ENCODE measurements at regions not wholly inside any gene's neighbourhood (a gene's known extent, or its start where the extent isn't known, plus 50 kb on each side); places are given as distances from the start of the nearest gene placed in this dataset.

DNA sequence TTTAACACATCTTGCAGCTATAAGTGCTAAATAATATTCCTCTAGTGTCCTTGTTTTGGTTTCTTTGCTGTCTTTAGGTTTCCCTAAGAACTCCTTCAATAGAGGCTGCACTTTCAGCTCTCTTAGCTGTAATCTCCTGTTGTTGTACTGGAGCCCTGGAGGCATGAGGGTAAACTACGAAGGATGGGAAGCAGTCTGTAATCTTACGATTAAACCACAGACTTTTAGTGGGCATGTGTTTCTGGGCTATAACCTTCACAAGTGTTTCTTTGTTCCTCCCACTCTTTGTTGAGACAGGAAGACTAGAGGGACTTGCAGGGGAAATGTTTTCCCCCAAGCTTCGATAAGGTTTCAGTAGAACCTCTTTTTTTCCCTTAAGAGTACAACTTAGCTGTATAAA is 1058.1 kb downstream of the NSUN3 start (continued):
- TF ChIP-seq SRSF1 (IDR thresholded peaks at IDR 0.05; ENCODE audit: low read depth, low read length): no peak
- TF ChIP-seq, protein P1, sequence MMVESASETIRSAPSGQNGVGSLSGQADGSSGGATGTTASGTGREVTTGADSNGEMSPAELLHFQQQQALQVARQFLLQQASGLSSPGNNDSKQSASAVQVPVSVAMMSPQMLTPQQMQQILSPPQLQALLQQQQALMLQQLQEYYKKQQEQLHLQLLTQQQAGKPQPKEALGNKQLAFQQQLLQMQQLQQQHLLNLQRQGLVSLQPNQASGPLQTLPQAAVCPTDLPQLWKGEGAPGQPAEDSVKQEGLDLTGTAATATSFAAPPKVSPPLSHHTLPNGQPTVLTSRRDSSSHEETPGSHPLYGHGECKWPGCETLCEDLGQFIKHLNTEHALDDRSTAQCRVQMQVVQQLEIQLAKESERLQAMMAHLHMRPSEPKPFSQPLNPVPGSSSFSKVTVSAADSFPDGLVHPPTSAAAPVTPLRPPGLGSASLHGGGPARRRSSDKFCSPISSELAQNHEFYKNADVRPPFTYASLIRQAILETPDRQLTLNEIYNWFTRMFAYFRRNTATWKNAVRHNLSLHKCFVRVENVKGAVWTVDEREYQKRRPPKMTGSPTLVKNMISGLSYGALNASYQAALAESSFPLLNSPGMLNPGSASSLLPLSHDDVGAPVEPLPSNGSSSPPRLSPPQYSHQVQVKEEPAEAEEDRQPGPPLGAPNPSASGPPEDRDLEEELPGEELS (CRISPR knock-in tag; IDR thresholded peaks at IDR 0.05; ENCODE audit: borderline replicate concordance): no peak
- no peak for TF ChIP-seq KLF10 (CRISPR knock-in tag; IDR thresholded peaks at IDR 0.05)
- TF ChIP-seq PHF21A (IDR thresholded peaks at IDR 0.05; ENCODE audit: borderline replicate concordance, low read depth): no peak
- no peak for TF ChIP-seq FOXA1 (IDR thresholded peaks at IDR 0.05; ENCODE audit: borderline replicate concordance)
- TF ChIP-seq, protein P2, sequence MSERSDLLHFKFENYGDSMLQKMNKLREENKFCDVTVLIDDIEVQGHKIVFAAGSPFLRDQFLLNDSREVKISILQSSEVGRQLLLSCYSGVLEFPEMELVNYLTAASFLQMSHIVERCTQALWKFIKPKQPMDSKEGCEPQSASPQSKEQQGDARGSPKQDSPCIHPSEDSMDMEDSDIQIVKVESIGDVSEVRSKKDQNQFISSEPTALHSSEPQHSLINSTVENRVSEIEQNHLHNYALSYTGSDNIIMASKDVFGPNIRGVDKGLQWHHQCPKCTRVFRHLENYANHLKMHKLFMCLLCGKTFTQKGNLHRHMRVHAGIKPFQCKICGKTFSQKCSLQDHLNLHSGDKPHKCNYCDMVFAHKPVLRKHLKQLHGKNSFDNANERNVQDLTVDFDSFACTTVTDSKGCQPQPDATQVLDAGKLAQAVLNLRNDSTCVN (CRISPR knock-in tag; IDR thresholded peaks at IDR 0.05): no peak
- no peak for TF ChIP-seq SAFB2 (IDR thresholded peaks at IDR 0.05; ENCODE audit: borderline replicate concordance, low read depth, low read length, severe bottlenecking)
- no peak for TF ChIP-seq KDM2B (CRISPR knock-in tag; IDR thresholded peaks at IDR 0.05)
- no peak for TF ChIP-seq CHD1 (IDR thresholded peaks at IDR 0.05; ENCODE audit: low read length)

DNA sequence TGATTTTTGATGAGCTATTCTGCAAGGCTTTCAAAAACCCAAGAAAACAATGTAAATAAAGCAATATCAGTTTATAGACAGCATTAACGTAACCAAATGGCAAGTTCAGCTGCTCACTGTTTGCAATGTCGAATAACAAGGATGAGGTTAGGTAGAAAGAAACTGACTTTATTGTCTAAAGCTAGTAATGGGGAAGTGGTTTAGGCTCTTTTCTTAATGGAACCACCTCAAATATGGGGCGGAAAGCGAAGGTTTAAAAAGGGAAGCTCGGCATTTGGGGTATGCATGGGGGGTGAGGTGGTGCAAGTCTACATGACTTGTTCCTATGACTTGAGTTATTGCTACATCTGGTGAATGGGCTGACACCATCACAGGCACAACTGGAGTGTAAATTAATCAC is 1060.2 kb downstream of the NSUN3 start:
- WGBS (ENCODE audit: insufficient coverage, low coverage, missing lambda C conversion rate): 39% methylated on average over 2 of the region's 5 CpGs
- no TSS peak for BruUV-seq (replicated peaks)
- in situ Hi-C loops (cut with MboI) (no loop called here), intact Hi-C loops (cut with micrococcal nuclease) (no loop called here)
- Histone ChIP-seq H3K9me1 (ENCODE audit: control insufficient read depth, insufficient read depth, low read length) (no peaks in the 10 kb centered on the region), H3K9me3 (replicated peaks; ENCODE audit: control insufficient read depth, insufficient read depth, low read depth, low read length) (no peaks in the 10 kb centered on the region), H3K9ac (ENCODE audit: insufficient read depth in 1 of 2, low read depth in 2 of 2, low read length in 2 of 2) (no peak overlapping the region), H3K4me2 (ENCODE audit: insufficient read depth, low read length) (no peak overlapping the region), H3K27ac (ENCODE audit: extremely low read depth, low read depth, low read length) (no peak overlapping the region), H3K4me3 (no peak overlapping the region), H3K79me2 (ENCODE audit: control insufficient read depth, insufficient read depth, low read length) (no peaks in the 10 kb centered on the region), H2AFZ (ENCODE audit: low read depth, low read length) (no peak overlapping the region), H3K36me3 (ENCODE audit: control insufficient read depth, insufficient read depth, low read length) (no peaks in the 10 kb centered on the region), H3K4me1 (replicated peaks in 1 of 2; ENCODE audit: control insufficient read depth in 2 of 2, insufficient read depth in 2 of 2, low read length in 2 of 2) (no peaks in the 10 kb centered on the region), H3K27me3 (ENCODE audit: control insufficient read depth in 2 of 2, insufficient read depth in 2 of 2, low read length in 2 of 2) (no peaks in the 10 kb centered on the region), H4K20me1 (replicated peaks; ENCODE audit: control insufficient read depth, insufficient read depth, low read length) (no peaks in the 10 kb centered on the region)
- ChIA-PET CTCF (ENCODE audit: low intra/inter-chr PET ratio) (no interaction called here), POLR2A (no interaction called here)
- ATAC-seq (no peak), FAIRE-seq (no peak), DNase-seq (ENCODE audit: extremely low read depth in 1 of 4, low spot score in 3 of 4) (no peak)
- no peak for TF ChIP-seq SRF (CRISPR knock-in tag; IDR thresholded peaks at IDR 0.05)
- TF ChIP-seq EP400 (IDR thresholded peaks at IDR 0.05): no peak
- TF ChIP-seq SP1 (CRISPR knock-in tag; IDR thresholded peaks at IDR 0.05): no peak

All from K562 (cell line).